ENCODE measurements at regions not wholly inside any gene's neighbourhood (a gene's known extent, or its start where the extent isn't known, plus 50 kb on each side); places are given as distances from the start of the nearest gene placed in this dataset.

DNA sequence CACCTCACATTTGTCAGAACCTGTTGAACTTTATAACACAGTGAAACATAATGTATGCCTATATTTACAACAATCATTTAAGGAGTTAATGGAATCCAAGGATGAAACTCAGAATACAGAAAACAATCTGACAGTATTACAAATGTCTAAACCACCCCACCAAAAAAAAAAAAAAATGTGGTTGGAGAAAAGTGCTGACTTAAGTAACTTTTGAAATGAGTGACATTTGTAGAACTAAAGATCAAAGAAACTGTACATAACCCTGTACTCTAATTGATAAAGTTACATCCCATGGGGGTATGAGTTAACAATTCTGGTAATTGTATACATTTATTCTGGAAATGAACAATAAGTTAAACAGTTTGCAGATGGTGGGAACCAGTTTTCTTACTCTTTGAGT, 372.1 kb upstream of the TMEFF2 start:
- TF ChIP-seq EZH2 (IDR thresholded peaks at IDR 0.05; ENCODE audit: borderline replicate concordance) (no peak), EZH2phosphoT487 (IDR thresholded peaks at IDR 0.05; ENCODE audit: low read depth, severe bottlenecking, unreplicated experiment) (no peak)
- TF ChIP-seq, protein P1, sequence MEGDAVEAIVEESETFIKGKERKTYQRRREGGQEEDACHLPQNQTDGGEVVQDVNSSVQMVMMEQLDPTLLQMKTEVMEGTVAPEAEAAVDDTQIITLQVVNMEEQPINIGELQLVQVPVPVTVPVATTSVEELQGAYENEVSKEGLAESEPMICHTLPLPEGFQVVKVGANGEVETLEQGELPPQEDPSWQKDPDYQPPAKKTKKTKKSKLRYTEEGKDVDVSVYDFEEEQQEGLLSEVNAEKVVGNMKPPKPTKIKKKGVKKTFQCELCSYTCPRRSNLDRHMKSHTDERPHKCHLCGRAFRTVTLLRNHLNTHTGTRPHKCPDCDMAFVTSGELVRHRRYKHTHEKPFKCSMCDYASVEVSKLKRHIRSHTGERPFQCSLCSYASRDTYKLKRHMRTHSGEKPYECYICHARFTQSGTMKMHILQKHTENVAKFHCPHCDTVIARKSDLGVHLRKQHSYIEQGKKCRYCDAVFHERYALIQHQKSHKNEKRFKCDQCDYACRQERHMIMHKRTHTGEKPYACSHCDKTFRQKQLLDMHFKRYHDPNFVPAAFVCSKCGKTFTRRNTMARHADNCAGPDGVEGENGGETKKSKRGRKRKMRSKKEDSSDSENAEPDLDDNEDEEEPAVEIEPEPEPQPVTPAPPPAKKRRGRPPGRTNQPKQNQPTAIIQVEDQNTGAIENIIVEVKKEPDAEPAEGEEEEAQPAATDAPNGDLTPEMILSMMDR (IDR thresholded peaks at IDR 0.05; ENCODE audit: poor library complexity): no peak
- no peak overlapping the region for H3K27ac ChIP-seq

DNA sequence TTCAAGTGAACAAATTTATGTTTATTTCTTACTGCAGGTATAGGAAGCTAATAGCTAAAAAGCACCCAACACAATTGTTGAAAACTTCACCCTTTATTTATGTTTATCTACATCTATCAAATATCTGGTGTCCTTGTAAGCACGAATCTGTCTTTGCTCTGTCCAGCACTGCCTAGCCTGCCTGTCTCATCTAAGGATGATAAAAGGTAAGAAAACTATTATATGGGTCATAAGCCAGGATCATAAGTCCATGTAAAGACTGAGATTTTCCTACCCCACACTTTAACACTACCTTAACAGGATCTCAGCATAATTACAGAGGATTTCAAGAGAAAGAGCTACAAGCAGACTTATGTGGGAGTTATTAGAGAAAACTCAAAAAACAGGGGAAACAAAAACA, 365.6 kb upstream of the TMEFF2 start:
- H3K27ac ChIP-seq: no peak overlapping the region
- H3K4me3 ChIP-seq: no peak overlapping the region
- no peaks in the 10 kb centered on the region for H3K9me2 ChIP-seq (replicated peaks; ENCODE audit: insufficient read depth)
- no peaks in the 10 kb centered on the region for H3K36me3 ChIP-seq (replicated peaks; ENCODE audit: insufficient read depth, low read depth)
- 81% methylated on average over 1 of the region's 1 CpG for WGBS (ENCODE audit: low lambda C conversion rate, missing lambda C conversion rate)
- no peaks in the 10 kb centered on the region for H3K9me3 ChIP-seq (ENCODE audit: low read depth)
- no peak overlapping the region for H2AFZ ChIP-seq
- H3K79me2 ChIP-seq: no peaks in the 10 kb centered on the region
- TF ChIP-seq, protein P1 (IDR thresholded peaks at IDR 0.05; ENCODE audit: poor library complexity): no peak
- no peak for TF ChIP-seq EZH2 (IDR thresholded peaks at IDR 0.05; ENCODE audit: borderline replicate concordance)
- TF ChIP-seq EZH2phosphoT487 (IDR thresholded peaks at IDR 0.05; ENCODE audit: low read depth, severe bottlenecking, unreplicated experiment): no peak
- no peak overlapping the region for H3K4me2 ChIP-seq
- DNase-seq (ENCODE audit: low spot score): no peak
- H3K27me3 ChIP-seq: no peaks in the 10 kb centered on the region
- no peaks in the 10 kb centered on the region for H3K4me1 ChIP-seq (ENCODE audit: insufficient read depth)
- no peaks in the 10 kb centered on the region for H4K20me1 ChIP-seq (ENCODE audit: insufficient read depth, poor library complexity, severe bottlenecking)

More for the DNA sequence above, 372.1 kb upstream of the TMEFF2 start:
- H4K20me1 ChIP-seq (ENCODE audit: insufficient read depth, poor library complexity, severe bottlenecking): no peaks in the 10 kb centered on the region
- no peaks in the 10 kb centered on the region for H3K4me1 ChIP-seq (ENCODE audit: insufficient read depth)
- no peaks in the 10 kb centered on the region for H3K27me3 ChIP-seq
- no peaks in the 10 kb centered on the region for H3K9me3 ChIP-seq (ENCODE audit: low read depth)
- H3K4me3 ChIP-seq: no peak overlapping the region
- H3K9me2 ChIP-seq (replicated peaks; ENCODE audit: insufficient read depth): no peaks in the 10 kb centered on the region
- no peak for DNase-seq (ENCODE audit: low spot score)
- no peaks in the 10 kb centered on the region for H3K79me2 ChIP-seq
- H3K36me3 ChIP-seq (replicated peaks; ENCODE audit: insufficient read depth, low read depth): no peaks in the 10 kb centered on the region
- H3K4me2 ChIP-seq: no peak overlapping the region
- no peak overlapping the region for H2AFZ ChIP-seq

DNA sequence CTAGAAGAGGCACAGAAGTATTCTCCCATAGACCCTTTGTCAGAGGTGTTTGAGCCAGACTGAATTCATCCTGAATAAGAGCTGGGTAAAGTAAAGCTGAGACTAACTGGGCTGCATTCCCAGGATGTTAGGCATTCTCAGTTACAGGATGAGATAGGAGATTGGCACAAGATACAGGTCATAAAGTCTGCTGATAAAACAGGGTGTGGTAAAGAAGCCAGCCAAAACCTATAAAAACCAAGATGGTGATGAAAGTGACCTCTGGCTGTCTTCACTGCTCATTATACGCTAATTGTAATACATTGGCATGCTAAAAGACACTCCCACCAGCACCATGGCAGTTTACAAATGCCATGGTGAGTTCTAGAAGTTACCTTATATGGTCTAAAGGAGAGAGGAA, 364.9 kb upstream of the TMEFF2 start:
- Histone ChIP-seq H3K4me1 (ENCODE audit: insufficient read depth) (no peaks in the 10 kb centered on the region), H3K9me2 (replicated peaks; ENCODE audit: insufficient read depth) (no peaks in the 10 kb centered on the region), H3K79me2 (no peaks in the 10 kb centered on the region), H3K36me3 (replicated peaks; ENCODE audit: insufficient read depth, low read depth) (no peaks in the 10 kb centered on the region), H4K20me1 (ENCODE audit: insufficient read depth, poor library complexity, severe bottlenecking) (no peaks in the 10 kb centered on the region), H2AFZ (no peak overlapping the region), H3K27ac (no peak overlapping the region), H3K27me3 (no peaks in the 10 kb centered on the region), H3K9me3 (ENCODE audit: low read depth) (no peaks in the 10 kb centered on the region), H3K4me3 (no peak overlapping the region), H3K4me2 (no peak overlapping the region)
- WGBS (ENCODE audit: low lambda C conversion rate, missing lambda C conversion rate): 0% methylated on average over 1 of the region's 1 CpG
- TF ChIP-seq, protein P1 (IDR thresholded peaks at IDR 0.05; ENCODE audit: poor library complexity): no peak
- TF ChIP-seq EZH2phosphoT487 (IDR thresholded peaks at IDR 0.05; ENCODE audit: low read depth, severe bottlenecking, unreplicated experiment) (no peak), EZH2 (IDR thresholded peaks at IDR 0.05; ENCODE audit: borderline replicate concordance) (no peak)
- no peak for DNase-seq (ENCODE audit: low spot score)

DNA sequence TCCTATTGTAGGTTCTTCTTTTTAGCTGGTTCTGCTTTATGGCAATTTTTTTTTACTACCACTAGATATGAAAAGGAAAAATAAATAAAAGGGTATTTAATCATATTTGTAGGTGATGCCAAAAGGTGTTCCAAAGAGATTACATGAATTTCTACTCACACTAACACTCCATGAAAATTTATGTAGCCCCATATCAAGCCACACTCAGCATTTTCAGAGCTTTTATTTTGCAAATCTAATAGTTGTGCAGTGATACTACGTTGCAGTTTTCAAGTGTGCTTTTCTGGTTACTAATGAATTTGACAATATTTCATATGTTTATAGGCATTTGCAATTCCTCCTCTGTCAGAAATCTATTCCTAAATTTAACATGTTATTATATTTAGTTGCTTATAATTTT, 363.9 kb upstream of the TMEFF2 start:
- Histone ChIP-seq H4K20me1 (ENCODE audit: insufficient read depth, poor library complexity, severe bottlenecking) (no peaks in the 10 kb centered on the region), H3K27me3 (no peaks in the 10 kb centered on the region), H3K4me2 (no peak overlapping the region), H2AFZ (no peak overlapping the region), H3K36me3 (replicated peaks; ENCODE audit: insufficient read depth, low read depth) (no peaks in the 10 kb centered on the region), H3K79me2 (no peaks in the 10 kb centered on the region), H3K9me2 (replicated peaks; ENCODE audit: insufficient read depth) (no peaks in the 10 kb centered on the region), H3K9me3 (ENCODE audit: low read depth) (no peaks in the 10 kb centered on the region), H3K27ac (no peak overlapping the region), H3K4me1 (ENCODE audit: insufficient read depth) (no peaks in the 10 kb centered on the region), H3K4me3 (no peak overlapping the region)
- no peak for DNase-seq (ENCODE audit: low spot score)
- TF ChIP-seq, protein P1 (IDR thresholded peaks at IDR 0.05; ENCODE audit: poor library complexity): no peak
- TF ChIP-seq EZH2phosphoT487 (IDR thresholded peaks at IDR 0.05; ENCODE audit: low read depth, severe bottlenecking, unreplicated experiment): no peak
- WGBS (ENCODE audit: low lambda C conversion rate, missing lambda C conversion rate): 85% methylated on average over 1 of the region's 1 CpG

Measured in hepatocyte (in vitro differentiated cells).